Testis (tissue), 2 donors: ENCODE measurements at regions not wholly inside any gene's neighbourhood (a gene's known extent, or its start where the extent isn't known, plus 50 kb on each side); places are given as distances from the start of the nearest gene placed in this dataset.

Experiments
- DNase-seq: peaks from one replicate; pipeline ENCODE4 v3.0.0-alpha.2; 2019
- H3K27ac ChIP-seq, 2 donors: fragments of 200-600 bp; sonication (generic); one replicate each; pipeline ENCODE4 v1.5.1; 2019
- H3K27me3 ChIP-seq: fragments of 200-600 bp; sonication (generic); one replicate; pipeline ENCODE4 v1.5.1; 2019
- H3K36me3 ChIP-seq: fragments of 200-600 bp; sonication (generic); one replicate; pipeline ENCODE4 v1.5.1; 2017; ENCODE audit warnings: low read depth; ENCODE audit errors: missing control alignments
- H3K4me1 ChIP-seq: fragments of 200-600 bp; sonication (generic); one replicate; pipeline ENCODE4 v1.5.1; 2019
- H3K4me3 ChIP-seq, 2 donors: fragments of 200-600 bp; sonication (generic); one replicate each; pipeline ENCODE4 v1.5.1; 2017 to 2019
- H3K9me3 ChIP-seq: fragments of 200-600 bp; sonication (generic); one replicate; pipeline ENCODE4 v1.5.1; 2017
- CTCF ChIP-seq, 3 experiments: fragments of 450-650 bp in 2 of 3; fragments of 200-600 bp in 1 of 3; sonication (generic) in 1 of 3; IDR thresholded peaks; one replicate each; pipeline ENCODE4 v1.5.1; 2016 to 2019; ENCODE audit warnings: antibody characterized with exemption in 3 of 3, mild to moderate bottlenecking in 2 of 3, moderate library complexity in 1 of 3
- POLR2A ChIP-seq: fragments of 450-650 bp; IDR thresholded peaks from one replicate; pipeline ENCODE4 v1.6.1; 2017; ENCODE audit warnings: antibody characterized with exemption, mild to moderate bottlenecking, moderate library complexity
- WGBS, 2 donors: methylation state at CpG; one replicate each; pipeline ENCODE4 v1.1.5; 2018; 5-methylcytosine and 5-hydroxymethylcytosine counted together
- intact Hi-C: fragments of 100-400 bp; cut with DNase I; formaldehyde crosslinking; loops from one replicate; pipeline ENCODE4 v1.15.1; 2023; ENCODE audit warnings: low total_unique reads

GRCh38 chr7:13009517-13009916 lies 322.1 kb downstream of the ARL4A start:
- intact Hi-C loops: no loop called here
- H3K4me1 ChIP-seq: no peaks in the 10 kb centered on the region
- no peak overlapping the region for H3K27ac ChIP-seq
- no peaks in the 10 kb centered on the region for H3K27me3 ChIP-seq
- 96 to 100% methylated on average over 3 of the region's 3 CpGs for WGBS, 2 donors
- TF ChIP-seq CTCF (IDR thresholded peaks at IDR 0.05) (no peak), POLR2A (no peak)
- no peak overlapping the region for H3K4me3 ChIP-seq
- DNase-seq: no peak
- no peaks in the 10 kb centered on the region for H3K9me3 ChIP-seq
- H3K36me3 ChIP-seq: no peaks in the 10 kb centered on the region

GRCh38 chr7:13014011-13014410 lies 326.6 kb downstream of the ARL4A start:
- 61 to 74% methylated on average over 2 of the region's 2 CpGs for WGBS, 2 donors
- intact Hi-C loops: no loop called here
- no peaks in the 10 kb centered on the region for H3K27me3 ChIP-seq
- no peaks in the 10 kb centered on the region for H3K9me3 ChIP-seq
- H3K36me3 ChIP-seq: no peaks in the 10 kb centered on the region
- no peak overlapping the region for H3K27ac ChIP-seq
- DNase-seq: no peak
- TF ChIP-seq CTCF (IDR thresholded peaks at IDR 0.05) (no peak), POLR2A (no peak)
- H3K4me1 ChIP-seq: no peaks in the 10 kb centered on the region
- no peak overlapping the region for H3K4me3 ChIP-seq

GRCh38 chr7:13016036-13016581 lies 328.7 kb downstream of the ARL4A start:
- intact Hi-C loops: no loop called here
- no peaks in the 10 kb centered on the region for H3K9me3 ChIP-seq
- WGBS, 2 donors: 64 to 66% methylated on average over 11 of the region's 11 CpGs
- DNase-seq: no peak
- no peak overlapping the region for H3K27ac ChIP-seq
- TF ChIP-seq CTCF (IDR thresholded peaks at IDR 0.05) (no peak), POLR2A (no peak)
- no peaks in the 10 kb centered on the region for H3K36me3 ChIP-seq
- no peaks in the 10 kb centered on the region for H3K4me1 ChIP-seq
- no peak overlapping the region for H3K4me3 ChIP-seq
- no peaks in the 10 kb centered on the region for H3K27me3 ChIP-seq

- WGBS, 2 donors: 59% methylated on average over 9 of the region's 9 CpGs
- intact Hi-C loops: no loop called here
- TF ChIP-seq CTCF (IDR thresholded peaks at IDR 0.05) (no peak), POLR2A (no peak)
- H3K4me3 ChIP-seq: no peak overlapping the region
- no peaks in the 10 kb centered on the region for H3K4me1 ChIP-seq
- no peaks in the 10 kb centered on the region for H3K36me3 ChIP-seq
- no peaks in the 10 kb centered on the region for H3K27me3 ChIP-seq
- H3K9me3 ChIP-seq: no peaks in the 10 kb centered on the region
- no peak overlapping the region for H3K27ac ChIP-seq
- no peak for DNase-seq
Observed at GRCh38 chr7:13016592-13017332, 329.3 kb downstream of the ARL4A start.
